K562 (cell line): ENCODE measurements at regions not wholly inside any gene's neighbourhood (a gene's known extent, or its start where the extent isn't known, plus 50 kb on each side); places are given as distances from the start of the nearest gene placed in this dataset.

Experiments used
- ATAC-seq: fragments of 200-7000 bp; cut with Tn5 transposase; 3 replicates; pipeline ENCODE4 v1.9.1; 2020; ENCODE audit warnings: moderate library complexity
- BruUV-seq: library from RNA; stranded (reverse); fragments of 400-500 nt; replicated peaks from 2 replicates; lab custom pipeline; 2021; lab: Mats Ljungman, UMichigan
- CTCF ChIA-PET: fragments of 300-600 bp; formaldehyde crosslinking; extraction: SDS; loops from one replicate; lab custom pipeline; 2021; ENCODE audit warnings: low intra/inter-chr PET ratio; lab: Yijun Ruan, JAX
- POLR2A ChIA-PET: fragments of 300-600, 350-650 bp; sonication (Branson Sonifier 250); formaldehyde crosslinking; extraction: SDS; loops from one replicate; lab custom pipeline; 2021; ENCODE audit warnings: antibody characterized with exemption, inconsistent platforms; lab: Yijun Ruan, JAX
- DNase-seq, 4 experiments: peaks; one replicate each; pipeline versions ENCODE4 v3.0.0 to v3.0.0-alpha.2; 2011 to 2018; ENCODE audit warnings: low spot score in 3 of 4, mixed read lengths in 3 of 4; ENCODE audit errors: extremely low read depth in 1 of 4
- FAIRE-seq: peaks from 2 replicates; lab custom pipeline; 2011; peaks lifted over from hg19 to GRCh38; lab: Jason Lieb, UNC
- H2AFZ ChIP-seq: 2 replicates; pipeline ENCODE4 v1.6.0; 2011; ENCODE audit warnings: low read depth, low read length, control low read depth, inconsistent platforms
- H3K27ac ChIP-seq: fragments of 200-600 bp; 3 replicates; pipeline ENCODE4 v1.8.0; 2011; ENCODE audit warnings: low read depth, mild to moderate bottlenecking, control low read depth, inconsistent platforms, low read length, moderate library complexity, mixed read lengths; ENCODE audit errors: extremely low read depth
- H3K27me3 ChIP-seq, 2 experiments: fragments of 300-600 bp in 1 of 2; 2 replicates in 1 of 2; 3 replicates in 1 of 2; pipeline versions ENCODE4 v1.6.0 to v1.8.0; 2011; ENCODE audit warnings: inconsistent platforms in 2 of 2, low read length in 2 of 2, mild to moderate bottlenecking in 1 of 2, mixed read lengths in 1 of 2, moderate library complexity in 1 of 2; ENCODE audit not compliant: control insufficient read depth in 2 of 2, insufficient read depth in 2 of 2
- H3K36me3 ChIP-seq: fragments of 300-600 bp; 3 replicates; pipeline ENCODE4 v1.8.0; 2011; ENCODE audit warnings: mild to moderate bottlenecking, low read length, inconsistent platforms; ENCODE audit not compliant: control insufficient read depth, insufficient read depth
- H3K4me1 ChIP-seq, 2 experiments: fragments of 200-600 bp in 1 of 2; replicated peaks in 1 of 2; 2 replicates in 1 of 2; 3 replicates in 1 of 2; pipeline versions ENCODE4 v1.5.1 to v1.8.0; 2011; ENCODE audit warnings: inconsistent platforms in 2 of 2, low read length in 2 of 2, mild to moderate bottlenecking in 1 of 2, mixed read lengths in 1 of 2, moderate library complexity in 1 of 2; ENCODE audit not compliant: control insufficient read depth in 2 of 2, insufficient read depth in 2 of 2
- H3K4me2 ChIP-seq: 2 replicates; pipeline ENCODE4 v1.6.1; 2011; ENCODE audit warnings: low read length, control low read depth, inconsistent platforms, mixed read lengths; ENCODE audit not compliant: insufficient read depth
- H3K4me3 ChIP-seq: fragments of 200-600 bp; sonication (generic), shearing (Covaris generic); 2 replicates; pipeline ENCODE4 v1.5.1; 2016; ENCODE audit warnings: control low read depth, inconsistent platforms
- H3K79me2 ChIP-seq: fragments of 200-600 bp; 3 replicates; pipeline ENCODE4 v1.8.0; 2011; ENCODE audit warnings: low read length, inconsistent platforms; ENCODE audit not compliant: control insufficient read depth, insufficient read depth
- H3K9ac ChIP-seq, 2 experiments: 2 replicates each; pipeline versions ENCODE4 v1.6.0 to v1.6.1; 2011; ENCODE audit warnings: low read depth in 2 of 2, low read length in 2 of 2, control low read depth in 1 of 2, inconsistent platforms in 1 of 2, mild to moderate bottlenecking in 1 of 2, mixed read lengths in 1 of 2; ENCODE audit not compliant: insufficient read depth in 1 of 2
- H3K9me1 ChIP-seq: one replicate; pipeline ENCODE4 v1.6.0; 2011; ENCODE audit warnings: inconsistent platforms, mild to moderate bottlenecking, low read length, moderate library complexity; ENCODE audit not compliant: control insufficient read depth, insufficient read depth
- H3K9me3 ChIP-seq: replicated peaks from 2 replicates; pipeline ENCODE4 v1.5.1; 2011; ENCODE audit warnings: low read depth, low read length, inconsistent platforms; ENCODE audit not compliant: control insufficient read depth, insufficient read depth
- H4K20me1 ChIP-seq: replicated peaks from 2 replicates; pipeline ENCODE4 v1.6.1; 2011; ENCODE audit warnings: low read length, inconsistent platforms, mixed read lengths; ENCODE audit not compliant: control insufficient read depth, insufficient read depth
- CREM ChIP-seq: IDR thresholded peaks from 2 replicates; pipeline ENCODE4 v1.6.1; 2014; ENCODE audit warnings: antibody characterized with exemption, low read depth
- DACH1 ChIP-seq: fragments of 450-650 bp; IDR thresholded peaks from 2 replicates; pipeline ENCODE4 v1.6.1; 2018; ENCODE audit not compliant: partially characterized antibody
- EZH2 ChIP-seq: IDR thresholded peaks from 2 replicates; pipeline ENCODE4 v1.6.1; 2012; ENCODE audit warnings: low read depth, mild to moderate bottlenecking, inconsistent platforms, low read length, borderline replicate concordance
- KAT2B ChIP-seq: IDR thresholded peaks from one replicate; pipeline ENCODE4 v1.6.1; 2012; ENCODE audit warnings: low read depth, mild to moderate bottlenecking, control low read depth, inconsistent platforms, low read length, moderate library complexity
- NCOA2 ChIP-seq, 2 experiments: fragments of 450-650 bp; IDR thresholded peaks; 2 replicates each; pipeline ENCODE4 v1.6.1; 2018; ENCODE audit warnings: mild to moderate bottlenecking in 2 of 2, moderate library complexity in 1 of 2; ENCODE audit not compliant: partially characterized antibody in 2 of 2
- NFE2L1 ChIP-seq: fragments of 450-650 bp; IDR thresholded peaks from 2 replicates; pipeline ENCODE4 v1.6.1; 2016; ENCODE audit warnings: missing genetic modification characterization, low read depth, mild to moderate bottlenecking, missing compliant biosample characterization, moderate library complexity, borderline replicate concordance
- PHF8 ChIP-seq: fragments of 200-600 bp; sonication (generic); IDR thresholded peaks from 2 replicates; pipeline ENCODE4 v1.6.1; 2012; ENCODE audit warnings: mixed run types, mild to moderate bottlenecking, inconsistent platforms, low read length, moderate library complexity, borderline replicate concordance
- PRMT5 ChIP-seq: sonication (generic); formaldehyde crosslinking; IDR thresholded peaks from 2 replicates; pipeline ENCODE4 v1.5.0; 2020; ENCODE audit warnings: missing genetic modification reagents
- STAT5B ChIP-seq: fragments of 250-450 bp; sonication (Bioruptor Pico); IDR thresholded peaks from 2 replicates; pipeline ENCODE4 v1.8.0; 2021; ENCODE audit warnings: mild to moderate bottlenecking, inconsistent platforms
- ZKSCAN1 ChIP-seq: fragments of 150-350 bp; IDR thresholded peaks from 2 replicates; pipeline ENCODE4 v1.6.1; 2016; ENCODE audit warnings: low read depth, low read length
- ZNF232 ChIP-seq: sonication (generic); formaldehyde crosslinking; IDR thresholded peaks from 2 replicates; pipeline ENCODE4 v1.8.0; 2022; ENCODE audit warnings: mild to moderate bottlenecking, missing genetic modification reagents
- ZNF253 ChIP-seq: fragments of 250-450 bp; sonication (Bioruptor Pico); conservative IDR thresholded peaks from 2 replicates; pipeline ENCODE4 v1.6.1; 2021; ENCODE audit warnings: mild to moderate bottlenecking
- ZNF274 ChIP-seq: IDR thresholded peaks from 2 replicates; pipeline ENCODE4 v1.6.1; 2011; ENCODE audit warnings: low read depth, mild to moderate bottlenecking, low read length, moderate library complexity, borderline replicate concordance
- ZNF324 ChIP-seq: fragments of 250-450 bp; sonication (Bioruptor Pico); IDR thresholded peaks from 2 replicates; pipeline ENCODE4 v1.4.0; 2020; ENCODE audit warnings: mild to moderate bottlenecking
- WGBS: fragments of 100-300 bp; shearing (Covaris generic); methylation state at CpG from one replicate; pipeline ENCODE4 v1.1.6; 2016; ENCODE audit warnings: low coverage, mixed read lengths; ENCODE audit not compliant: insufficient coverage; ENCODE audit errors: missing lambda C conversion rate; 5-methylcytosine and 5-hydroxymethylcytosine counted together
- in situ Hi-C: fragments of 300-500 bp; cut with MboI; formaldehyde crosslinking; loops from 4 replicates; pipeline ENCODE4 v1.15.0; 2018; ENCODE audit warnings: inconsistent platforms, mixed read lengths
- intact Hi-C: fragments of 100-400 bp; cut with micrococcal nuclease; formaldehyde crosslinking; loops from 2 replicates; pipeline ENCODE4 v1.14.2; 2022

GRCh38 chr1:65729259-65729658, 63.4 kb upstream of the PDE4B start (continued):
- TF ChIP-seq NCOA2 (IDR thresholded peaks at IDR 0.05; ENCODE audit: partially characterized antibody in 2 of 2) = no peak
- TF ChIP-seq KAT2B = no peak
- no peak for TF ChIP-seq DACH1
- TF ChIP-seq ZNF324 (CRISPR knock-in tag) = no peak
- TF ChIP-seq PHF8 = no peak

DNA sequence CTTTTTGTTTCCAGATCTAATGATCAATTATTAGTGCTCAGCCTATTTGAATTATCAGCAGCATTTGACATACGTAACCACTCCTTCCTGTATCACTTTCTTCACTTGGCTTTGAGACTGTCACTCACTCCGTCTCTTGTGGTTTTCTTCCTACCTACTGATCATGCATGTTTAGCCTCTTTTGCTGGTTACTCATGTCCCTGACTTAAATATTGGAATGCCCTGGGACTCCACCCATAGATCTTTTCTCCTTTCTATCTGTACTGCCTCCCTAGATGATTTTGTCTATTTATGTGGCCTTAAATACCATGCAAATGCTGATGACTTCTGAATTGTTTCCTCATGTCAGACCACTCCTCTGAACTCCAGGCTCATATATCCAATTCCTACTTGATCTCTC, 57.7 kb upstream of the PDE4B start:
- Histone ChIP-seq H3K9ac (no peak overlapping the region), H3K4me3 (no peak overlapping the region), H3K9me3 (no peaks in the 10 kb centered on the region), H3K79me2 (no peaks in the 10 kb centered on the region), H3K4me2 (no peak overlapping the region), H3K9me1 (no peaks in the 10 kb centered on the region), H3K27me3 (no peaks in the 10 kb centered on the region), H3K27ac (no peak overlapping the region), H4K20me1 (no peaks in the 10 kb centered on the region), H3K4me1 (no peaks in the 10 kb centered on the region), H2AFZ (no peak overlapping the region), H3K36me3 (no peaks in the 10 kb centered on the region)
- ATAC-seq (no peak), DNase-seq (no peak), FAIRE-seq (no peak)
- POLR2A ChIA-PET = no interaction called here
- in situ Hi-C loops = no loop called here
- TF ChIP-seq ZNF253 (CRISPR knock-in tag) (no peak), STAT5B (CRISPR knock-in tag) (no peak), NFE2L1 (tag) (no peak), CREM (no peak), ZNF274 (no peak), EZH2 (no peak), ZNF232 (CRISPR knock-in tag) (no peak), PRMT5 (CRISPR knock-in tag) (no peak), ZKSCAN1 (no peak)
- 0% methylated on average over 2 of the region's 2 CpGs for WGBS
- CTCF ChIA-PET = no interaction called here
- intact Hi-C loops = no loop called here
- BruUV-seq = no TSS peak
